ENCODE measurements at regions not wholly inside any gene's neighbourhood (a gene's known extent, or its start where the extent isn't known, plus 50 kb on each side); places are given as distances from the start of the nearest gene placed in this dataset.

DNA sequence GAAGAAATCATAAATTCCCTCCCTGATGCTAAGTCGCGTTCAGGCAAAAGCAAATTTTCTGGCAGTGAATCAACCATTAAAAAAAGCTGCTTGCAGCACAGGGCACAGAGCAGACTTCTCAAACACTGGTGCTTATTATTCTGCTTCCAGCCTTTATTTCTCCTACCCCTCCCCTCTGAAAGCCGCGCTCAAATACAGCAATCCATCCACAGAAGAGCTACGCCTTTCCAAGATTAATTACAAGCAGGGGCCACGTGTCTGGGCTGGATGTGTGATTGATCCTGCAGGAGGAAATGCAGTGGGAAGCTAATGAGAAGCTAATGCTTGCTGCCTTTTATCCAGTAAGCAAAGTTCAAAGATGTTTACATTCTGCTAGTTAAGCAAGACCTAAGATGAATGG lies 134.9 kb upstream of the TOPAZ1 start:
- no peaks in the 10 kb centered on the region for H3K9me3 Mint-ChIP-seq
- Histone ChIP-seq H2BK15ac (ENCODE audit: low read depth, low read length) (no peak overlapping the region), H3K14ac (ENCODE audit: insufficient read depth, low read length) (no peak overlapping the region), H3K9me3 (ENCODE audit: control insufficient read depth, low read depth, low read length) (no peaks in the 10 kb centered on the region), H2AK5ac (ENCODE audit: insufficient read length, low read length) (no peak overlapping the region), H3K23me2 (ENCODE audit: insufficient read length, low read depth, low read length, poor library complexity, severe bottlenecking) (no peaks in the 10 kb centered on the region), H4K91ac (ENCODE audit: insufficient read length, low read depth, low read length) (no peak overlapping the region), H2BK120ac (ENCODE audit: low read depth, low read length, poor library complexity, severe bottlenecking) (no peak overlapping the region), H3T11ph (ENCODE audit: low read length) (no peak overlapping the region), H2AFZ (ENCODE audit: low read length) (no peak overlapping the region), H2BK12ac (ENCODE audit: insufficient read length, low read depth, low read length) (no peak overlapping the region), H3K9ac (ENCODE audit: extremely low read depth, insufficient read length, low read length) (no peak overlapping the region), H3K79me2 (ENCODE audit: insufficient read depth, low read length) (no peaks in the 10 kb centered on the region), H3K23ac (ENCODE audit: insufficient read length, low read depth, low read length) (no peak overlapping the region), H3K27me3 (ENCODE audit: insufficient read depth, low read length) (no peaks in the 10 kb centered on the region), H4K8ac (replicated peaks; ENCODE audit: insufficient read length, low read depth, low read length) (no peak overlapping the region), H3K56ac (ENCODE audit: insufficient read length, low read depth, low read length) (no peak overlapping the region), H2BK20ac (ENCODE audit: low read depth, low read length, poor library complexity, severe bottlenecking) (no peak overlapping the region), H3K79me1 (ENCODE audit: insufficient read depth, low read depth, low read length, poor library complexity, severe bottlenecking) (no peaks in the 10 kb centered on the region), H3K4ac (ENCODE audit: low read depth, low read length) (no peak overlapping the region), H3K4me2 (ENCODE audit: insufficient read depth, insufficient read length, low read length) (no peak overlapping the region), H3K27ac (ENCODE audit: insufficient read length, low read depth, low read length) (no peak overlapping the region), H4K20me1 (ENCODE audit: control insufficient read depth, insufficient read depth, insufficient read length) (no peaks in the 10 kb centered on the region), H2BK5ac (ENCODE audit: insufficient read length, low read length) (no peak overlapping the region), H3K4me1 (ENCODE audit: insufficient read depth, low read length) (no peaks in the 10 kb centered on the region; the same call in 1 of the 2 replicates), H3K18ac (ENCODE audit: insufficient read length, low read depth, low read length) (no peak overlapping the region), H4K5ac (ENCODE audit: insufficient read length, low read depth, low read length) (no peak overlapping the region)
- peaks cover 0 to 2% (median 0%) of the 10 kb centered on the region in 3 experiments; a peak in 1 of 7 replicates for H3K36me3 Mint-ChIP-seq (ENCODE audit: insufficient read depth in 1 of 3, low read depth in 3 of 3)
- no peak for DNase-seq
- no peaks in the 10 kb centered on the region; the same call in 1 of the 2 replicates for H3K27me3 Mint-ChIP-seq (ENCODE audit: low read depth)
- peaks cover 14 to 15% of the 10 kb centered on the region in 2 experiments for H3K4me1 Mint-ChIP-seq
- WGBS (ENCODE audit: extremely low coverage, insufficient read length, low lambda C conversion rate), result no CpG with 5 or more reads among the region's 6 CpGs
- H3K4me3 Mint-ChIP-seq, result no peak overlapping the region
- TF ChIP-seq, protein P1, sequence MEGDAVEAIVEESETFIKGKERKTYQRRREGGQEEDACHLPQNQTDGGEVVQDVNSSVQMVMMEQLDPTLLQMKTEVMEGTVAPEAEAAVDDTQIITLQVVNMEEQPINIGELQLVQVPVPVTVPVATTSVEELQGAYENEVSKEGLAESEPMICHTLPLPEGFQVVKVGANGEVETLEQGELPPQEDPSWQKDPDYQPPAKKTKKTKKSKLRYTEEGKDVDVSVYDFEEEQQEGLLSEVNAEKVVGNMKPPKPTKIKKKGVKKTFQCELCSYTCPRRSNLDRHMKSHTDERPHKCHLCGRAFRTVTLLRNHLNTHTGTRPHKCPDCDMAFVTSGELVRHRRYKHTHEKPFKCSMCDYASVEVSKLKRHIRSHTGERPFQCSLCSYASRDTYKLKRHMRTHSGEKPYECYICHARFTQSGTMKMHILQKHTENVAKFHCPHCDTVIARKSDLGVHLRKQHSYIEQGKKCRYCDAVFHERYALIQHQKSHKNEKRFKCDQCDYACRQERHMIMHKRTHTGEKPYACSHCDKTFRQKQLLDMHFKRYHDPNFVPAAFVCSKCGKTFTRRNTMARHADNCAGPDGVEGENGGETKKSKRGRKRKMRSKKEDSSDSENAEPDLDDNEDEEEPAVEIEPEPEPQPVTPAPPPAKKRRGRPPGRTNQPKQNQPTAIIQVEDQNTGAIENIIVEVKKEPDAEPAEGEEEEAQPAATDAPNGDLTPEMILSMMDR (conservative IDR thresholded peaks at IDR 0.05), result no peak
- no peak overlapping the region for H3K27ac Mint-ChIP-seq

Data from H9 (cell line).